Fibroblast of skin of left quadriceps (primary cell): ENCODE measurements at regions not wholly inside any gene's neighbourhood (a gene's known extent, or its start where the extent isn't known, plus 50 kb on each side); places are given as distances from the start of the nearest gene placed in this dataset.
"Not testable (repeated sequence)": the region's sequence is repeated elsewhere in the genome, so short reads cannot be mapped to it uniquely, and the experiment has no call there.

Source experiments
- DNase-seq, 2 experiments: peaks; one replicate each; pipeline ENCODE4 v3.0.0-alpha.2; 2013; ENCODE audit warnings: low read depth in 2 of 2

- no peak for DNase-seq
Observed at GRCh38 chr2:180927030-180927686, 53.2 kb upstream of the UBE2E3 start.

GRCh38 chr2:180925700-180926099, 54.7 kb upstream of the UBE2E3 start:
- DNase-seq: no peak

DNA sequence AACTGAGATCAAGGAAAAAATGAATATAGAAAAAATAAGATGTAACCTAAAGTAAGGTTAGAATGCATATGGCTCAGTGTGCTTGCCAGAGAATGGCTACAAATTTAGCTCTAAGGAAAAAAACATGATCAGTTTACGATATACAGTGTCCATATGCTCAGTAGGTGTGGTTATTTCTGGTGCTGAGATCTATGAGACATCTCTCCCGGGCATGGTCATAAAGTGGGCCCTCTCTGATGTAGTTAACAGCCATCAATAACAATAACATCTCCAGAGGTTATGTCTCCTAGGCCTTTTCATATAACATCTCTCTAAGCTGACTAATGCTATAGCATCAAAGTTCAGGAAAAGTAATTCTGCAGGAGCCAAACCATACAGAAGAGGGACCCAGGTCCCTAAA, 56.3 kb upstream of the UBE2E3 start:
- no peak for DNase-seq

- no peak for DNase-seq
Observed at GRCh38 chr2:180910831-180911665, 69.4 kb upstream of the UBE2E3 start.

- peak; percentile 75 to 76 for DNase-seq
Observed at GRCh38 chr2:180907731-180908130, 72.7 kb upstream of the UBE2E3 start.

GRCh38 chr2:180905461-180905860, 74.9 kb upstream of the UBE2E3 start:
- DNase-seq: no peak

- DNase-seq: no peak
Observed at GRCh38 chr2:180905002-180905401, 75.4 kb upstream of the UBE2E3 start.

GRCh38 chr2:180901331-180901730, 79.1 kb upstream of the UBE2E3 start:
- no peak for DNase-seq

DNA sequence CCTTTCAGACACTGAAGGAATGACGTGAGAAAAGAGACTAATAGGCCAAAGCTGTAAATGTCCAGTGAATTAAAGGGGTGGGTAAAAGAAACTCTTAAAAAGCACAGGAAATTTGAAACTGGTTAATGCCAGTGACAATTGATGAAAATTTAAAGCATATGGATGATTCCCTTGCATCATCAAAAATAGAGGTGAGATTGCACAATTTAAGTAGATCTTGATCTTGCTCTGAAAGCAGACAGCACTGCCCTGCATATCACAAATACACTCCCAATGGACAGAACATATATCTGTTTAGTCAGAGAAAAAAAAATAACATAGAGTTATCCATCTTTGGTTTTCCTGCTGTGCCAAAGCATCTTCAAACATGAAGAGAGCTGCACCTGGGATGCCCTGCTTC, 86.7 kb upstream of the UBE2E3 start:
- no peak for DNase-seq

- DNase-seq: no peak
Observed at GRCh38 chr2:180892091-180892490, 88.3 kb upstream of the UBE2E3 start.

- DNase-seq: no peak
Observed at GRCh38 chr2:180891360-180891759, 89.0 kb upstream of the UBE2E3 start.

GRCh38 chr2:180890781-180891180, 89.6 kb upstream of the UBE2E3 start:
- peak; percentile 11 to 22 for DNase-seq

GRCh38 chr2:180882959-180883358, 97.4 kb upstream of the UBE2E3 start:
- DNase-seq: no peak

DNA sequence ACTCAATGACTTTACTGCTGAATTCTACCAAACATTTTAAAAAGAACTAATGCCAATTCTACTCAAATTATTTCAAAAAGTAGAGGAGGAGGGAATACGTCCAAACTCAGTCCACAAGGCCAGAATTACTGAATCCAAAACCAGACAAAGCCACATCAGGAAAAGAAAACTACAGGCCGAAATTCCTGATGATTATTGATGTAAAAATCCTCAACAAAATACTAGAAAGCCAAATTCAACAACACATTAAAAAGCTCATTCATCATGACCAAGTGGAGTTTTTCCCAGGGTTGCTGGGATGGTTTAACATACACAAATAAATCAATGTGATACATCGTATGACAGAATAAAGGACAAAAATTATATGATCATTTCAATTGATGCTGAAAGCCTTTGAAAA, 103.9 kb upstream of the UBE2E3 start:
- DNase-seq: no peak

- DNase-seq: no peak
Observed at GRCh38 chr2:180873219-180873618, 107.2 kb upstream of the UBE2E3 start.

DNA sequence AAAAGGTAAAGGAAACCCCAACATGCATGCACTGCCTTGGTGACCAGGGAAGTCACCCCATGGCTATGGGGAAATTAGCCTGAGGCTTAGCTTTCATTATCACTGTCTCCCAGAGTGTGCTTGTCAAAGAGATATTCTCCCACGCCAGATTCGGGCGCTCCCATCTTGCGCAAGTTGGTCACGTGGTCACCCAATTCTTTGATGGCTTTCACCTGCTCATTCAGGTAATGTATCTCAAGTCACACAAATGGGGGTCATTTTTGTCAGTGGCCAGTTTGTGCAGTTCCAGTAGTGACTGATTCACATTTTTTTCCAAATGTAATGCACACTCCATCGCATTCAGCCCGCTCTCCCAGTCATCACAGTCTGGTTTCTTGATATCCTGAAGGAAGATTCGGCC, 107.6 kb upstream of the UBE2E3 start:
- DNase-seq: not testable (repeated sequence)

DNA sequence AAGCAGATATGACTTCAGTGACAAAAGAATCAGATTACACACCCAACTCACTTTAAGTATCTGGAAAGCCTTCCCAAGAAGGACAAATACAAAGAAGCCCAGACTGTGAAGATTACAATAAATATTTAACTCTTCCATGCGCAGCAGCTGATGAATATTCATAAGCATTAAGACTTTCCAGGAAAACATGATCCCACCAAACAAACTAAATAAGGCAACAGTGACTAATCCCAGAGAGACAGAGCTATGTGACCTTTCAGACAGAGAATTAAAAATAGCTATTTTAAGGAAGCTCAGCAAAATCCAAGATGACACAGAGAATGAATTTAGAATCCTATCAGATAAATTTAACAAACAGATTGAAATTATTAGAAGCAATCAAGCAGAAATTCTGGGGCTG, 108.2 kb upstream of the UBE2E3 start:
- peak; percentile 12 for DNase-seq

DNA sequence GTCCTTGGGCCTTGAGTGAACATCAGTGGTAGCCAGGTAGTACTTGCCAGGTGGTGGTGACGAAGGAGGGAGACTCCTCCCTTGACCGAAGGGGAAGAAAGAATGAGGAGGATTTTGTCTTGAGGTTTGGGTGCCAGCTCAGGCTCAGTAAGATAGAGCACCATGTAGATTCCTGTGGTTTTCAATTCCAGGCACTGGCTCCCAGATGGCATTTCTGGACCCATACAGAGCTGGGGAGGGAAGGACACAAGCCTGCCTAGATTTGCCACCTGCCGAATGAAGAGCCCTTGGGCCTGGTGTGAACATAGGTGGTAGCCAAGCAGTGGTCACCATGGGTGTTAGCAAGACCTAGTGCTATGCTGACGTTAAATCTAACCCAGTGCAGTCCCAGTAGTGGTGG, 108.8 kb upstream of the UBE2E3 start:
- no peak for DNase-seq

DNA sequence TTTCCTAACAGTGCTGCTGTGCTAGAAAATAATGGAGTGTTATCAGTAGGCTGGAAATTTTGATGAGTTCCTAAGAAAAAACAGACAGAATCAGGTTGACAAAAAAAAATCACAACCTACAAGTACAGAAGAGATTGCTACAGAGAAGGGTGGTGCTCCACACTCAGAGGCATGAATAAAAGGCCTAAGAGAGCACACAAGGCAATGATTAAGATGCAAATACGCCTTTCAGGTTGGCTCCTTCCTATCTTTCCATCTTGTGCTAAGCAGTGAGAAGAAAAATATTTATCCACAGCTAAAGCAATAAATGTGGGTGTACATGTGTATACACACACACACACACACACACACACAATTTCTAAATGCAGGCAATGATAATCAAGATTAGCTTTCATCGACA, 130.6 kb upstream of the UBE2E3 start:
- DNase-seq: no peak

DNA sequence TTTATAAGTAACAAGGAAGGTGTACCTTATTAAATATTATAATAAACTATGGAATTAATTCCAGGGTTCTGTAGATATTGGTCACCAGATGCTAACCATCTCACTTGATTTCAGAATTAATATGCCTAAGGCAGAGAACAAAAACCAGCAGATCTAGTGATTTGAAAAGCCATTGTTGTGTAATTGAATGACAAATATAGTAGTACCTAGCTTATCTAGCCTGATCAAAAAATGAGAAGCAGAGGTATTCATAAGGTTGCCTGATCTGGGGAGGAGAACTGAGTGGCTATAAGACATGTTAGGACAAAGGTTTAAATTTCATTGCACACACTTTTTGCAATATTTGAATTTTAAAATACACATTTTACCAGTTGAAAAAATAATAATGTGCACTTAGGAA, 132.0 kb upstream of the UBE2E3 start:
- no peak for DNase-seq

GRCh38 chr2:180846756-180847472, 133.5 kb upstream of the UBE2E3 start:
- no peak for DNase-seq

GRCh38 chr2:180842461-180842860, 137.9 kb upstream of the UBE2E3 start:
- no peak for DNase-seq

GRCh38 chr2:180840641-180841040, 139.8 kb upstream of the UBE2E3 start:
- DNase-seq: no peak
